OCI-LY7 (cell line): ENCODE measurements at regions not wholly inside any gene's neighbourhood (a gene's known extent, or its start where the extent isn't known, plus 50 kb on each side); places are given as distances from the start of the nearest gene placed in this dataset.

Experiments used
- EZH2phosphoT487 ChIP-seq: fragments of 200-600 bp; sonication (generic); IDR thresholded peaks from 2 replicates; pipeline ENCODE4 v1.6.1; 2018; ENCODE audit warnings: low read depth, borderline replicate concordance, mild to moderate bottlenecking, mixed run types, antibody characterized with exemption, low read length, moderate library complexity, mixed read lengths
- TF ChIP-seq, protein P1 (sequence below): fragments of 200-600 bp; sonication (generic); conservative IDR thresholded peaks from 2 replicates; pipeline ENCODE4 v1.5.1; 2014; ENCODE audit warnings: mild to moderate bottlenecking, antibody characterized with exemption, low read length, moderate library complexity, mixed read lengths

DNA sequence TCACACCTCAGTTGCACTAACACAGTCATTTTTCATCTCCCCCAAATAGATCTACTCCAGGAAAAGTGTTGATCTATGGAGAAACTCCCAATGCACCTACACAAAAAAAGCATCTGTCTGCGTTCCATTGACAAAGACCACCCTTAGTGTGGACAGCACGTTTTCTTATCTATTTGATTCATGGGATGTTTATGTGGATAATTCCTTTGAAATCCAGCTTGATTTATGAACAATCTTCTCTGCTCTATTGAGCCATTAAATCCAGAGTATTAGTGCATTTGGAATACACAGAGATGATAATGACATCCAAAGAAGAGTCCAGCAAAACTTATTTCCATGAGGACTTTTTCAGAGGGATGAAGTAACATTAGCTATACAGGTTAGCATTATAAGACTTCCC is 1221.9 kb upstream of the NXPH2 start:
- TF ChIP-seq, protein P1, sequence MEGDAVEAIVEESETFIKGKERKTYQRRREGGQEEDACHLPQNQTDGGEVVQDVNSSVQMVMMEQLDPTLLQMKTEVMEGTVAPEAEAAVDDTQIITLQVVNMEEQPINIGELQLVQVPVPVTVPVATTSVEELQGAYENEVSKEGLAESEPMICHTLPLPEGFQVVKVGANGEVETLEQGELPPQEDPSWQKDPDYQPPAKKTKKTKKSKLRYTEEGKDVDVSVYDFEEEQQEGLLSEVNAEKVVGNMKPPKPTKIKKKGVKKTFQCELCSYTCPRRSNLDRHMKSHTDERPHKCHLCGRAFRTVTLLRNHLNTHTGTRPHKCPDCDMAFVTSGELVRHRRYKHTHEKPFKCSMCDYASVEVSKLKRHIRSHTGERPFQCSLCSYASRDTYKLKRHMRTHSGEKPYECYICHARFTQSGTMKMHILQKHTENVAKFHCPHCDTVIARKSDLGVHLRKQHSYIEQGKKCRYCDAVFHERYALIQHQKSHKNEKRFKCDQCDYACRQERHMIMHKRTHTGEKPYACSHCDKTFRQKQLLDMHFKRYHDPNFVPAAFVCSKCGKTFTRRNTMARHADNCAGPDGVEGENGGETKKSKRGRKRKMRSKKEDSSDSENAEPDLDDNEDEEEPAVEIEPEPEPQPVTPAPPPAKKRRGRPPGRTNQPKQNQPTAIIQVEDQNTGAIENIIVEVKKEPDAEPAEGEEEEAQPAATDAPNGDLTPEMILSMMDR = no peak
- TF ChIP-seq EZH2phosphoT487 = no peak
